HCT116 (cell line): ENCODE measurements at regions not wholly inside any gene's neighbourhood (a gene's known extent, or its start where the extent isn't known, plus 50 kb on each side); places are given as distances from the start of the nearest gene placed in this dataset.

Experiments
- ATAC-seq: fragments of 200-7000 bp; cut with Tn5 transposase; 2 replicates; pipeline ENCODE4 v1.9.1; 2020; ENCODE audit warnings: mild to moderate bottlenecking, moderate library complexity
- BruUV-seq: library from RNA; stranded (reverse); fragments of 400-500 nt; replicated peaks from 2 replicates; lab custom pipeline; 2021; lab: Mats Ljungman, UMichigan
- CTCF ChIA-PET: fragments of 300-600 bp; sonication (Branson Sonifier 250); formaldehyde crosslinking; loops from one replicate; lab custom pipeline; 2021; ENCODE audit warnings: antibody characterized with exemption; lab: Charles Lee
- POLR2A ChIA-PET: fragments of 300-600, 350-600 bp; sonication (Branson Sonifier 250); formaldehyde crosslinking; loops from one replicate; lab custom pipeline; 2021; ENCODE audit warnings: antibody characterized with exemption; lab: Charles Lee
- RAD21 ChIA-PET, 2 experiments: fragments of 300-600 bp; sonication (Branson Sonifier 250); formaldehyde crosslinking; loops; one replicate each; lab custom pipeline; 2023; ENCODE audit warnings: low total read pairs in 2 of 2; ENCODE audit not compliant: uncharacterized antibody in 2 of 2, unreplicated experiment in 2 of 2, low non-redundant PET in 1 of 2; lab: Charles Lee
- DNase-seq: peaks from one replicate; pipeline ENCODE4 v3.0.0-alpha.2; 2010; ENCODE audit warnings: low read depth, low spot score
- H2AFZ ChIP-seq: fragments of 200-600 bp; shearing (Covaris generic), sonication (generic); 2 replicates; pipeline ENCODE4 v1.6.1; 2017; ENCODE audit warnings: low read depth, mixed run types, mixed read lengths, antibody characterized with exemption, low read length; ENCODE audit not compliant: poor library complexity, severe bottlenecking
- H3K27ac ChIP-seq: 2 replicates; pipeline ENCODE4 v1.5.1; 2012; ENCODE audit warnings: low read depth, low read length
- H3K27me3 ChIP-seq: fragments of 200-600 bp; sonication (generic); 2 replicates; pipeline ENCODE4 v1.6.1; 2016; ENCODE audit warnings: mixed run types, low read length, mixed read lengths; ENCODE audit not compliant: insufficient read depth
- H3K36me3 ChIP-seq, 2 experiments: fragments of 200-500 bp in 1 of 2; fragments of 200-600 bp in 1 of 2; sonication (Bioruptor generic) in 1 of 2; sonication (generic) in 1 of 2; 2 replicates each; pipeline versions ENCODE4 v1.5.1 to v1.6.1; 2014 to 2016; ENCODE audit warnings: low read length in 2 of 2, inconsistent platforms in 1 of 2, mixed read lengths in 1 of 2, mixed run types in 1 of 2; ENCODE audit not compliant: insufficient read depth in 2 of 2, control insufficient read depth in 1 of 2
- H3K4me1 ChIP-seq, 2 experiments: fragments of 200-600 bp in 1 of 2; sonication (generic) in 1 of 2; 2 replicates each; pipeline versions ENCODE4 v1.5.1 to v1.6.1; 2012 to 2017; ENCODE audit warnings: low read length in 2 of 2, inconsistent platforms in 1 of 2, mild to moderate bottlenecking in 1 of 2, mixed read lengths in 1 of 2, mixed run types in 1 of 2, moderate library complexity in 1 of 2; ENCODE audit not compliant: insufficient read depth in 2 of 2, control insufficient read depth in 1 of 2
- H3K4me2 ChIP-seq: fragments of 200-600 bp; sonication (generic); 2 replicates; pipeline ENCODE4 v1.6.1; 2017; ENCODE audit warnings: mixed run types, low read length, mixed read lengths
- H3K4me3 ChIP-seq, 2 experiments: fragments of 200-600 bp in 1 of 2; sonication (generic) in 1 of 2; replicated peaks in 1 of 2; 2 replicates each; pipeline ENCODE4 v1.5.1; 2011 to 2016; ENCODE audit warnings: low read length in 2 of 2, control low read depth in 1 of 2, low read depth in 1 of 2, mild to moderate bottlenecking in 1 of 2, mixed read lengths in 1 of 2, mixed run types in 1 of 2
- H3K79me2 ChIP-seq: fragments of 200-600 bp; sonication (generic); 2 replicates; pipeline ENCODE4 v1.6.1; 2017; ENCODE audit warnings: mild to moderate bottlenecking, mixed run types, low read length, moderate library complexity, mixed read lengths; ENCODE audit not compliant: insufficient read depth
- H3K9ac ChIP-seq: fragments of 200-600 bp; sonication (generic); 2 replicates; pipeline ENCODE4 v1.6.1; 2016; ENCODE audit warnings: low read length, mixed read lengths
- H3K9me2 ChIP-seq: fragments of 200-600 bp; sonication (generic), shearing (Covaris generic); 2 replicates; pipeline ENCODE4 v1.6.1; 2017; ENCODE audit warnings: mixed run types, mild to moderate bottlenecking, moderate library complexity; ENCODE audit not compliant: insufficient read depth
- H3K9me3 ChIP-seq, 2 experiments: fragments of 200-500 bp in 1 of 2; fragments of 200-600 bp in 1 of 2; sonication (Bioruptor generic) in 1 of 2; sonication (generic) in 1 of 2; 2 replicates each; pipeline ENCODE4 v1.6.1; 2014 to 2017; ENCODE audit warnings: low read length in 2 of 2, mixed read lengths in 2 of 2, inconsistent platforms in 1 of 2, low read depth in 1 of 2, mild to moderate bottlenecking in 1 of 2, mixed run types in 1 of 2, moderate library complexity in 1 of 2; ENCODE audit not compliant: control insufficient read depth in 1 of 2, insufficient read depth in 1 of 2
- H4K20me1 ChIP-seq: fragments of 200-600 bp; sonication (generic), shearing (Covaris generic); 2 replicates; pipeline ENCODE4 v1.6.1; 2017; ENCODE audit warnings: mixed run types, mild to moderate bottlenecking, moderate library complexity; ENCODE audit not compliant: insufficient read depth
- CBX3 ChIP-seq: IDR thresholded peaks from 2 replicates; pipeline ENCODE4 v1.6.1; 2012; ENCODE audit warnings: low read depth
- CEBPB ChIP-seq: IDR thresholded peaks from 2 replicates; pipeline ENCODE4 v1.6.1; 2012; ENCODE audit warnings: low read depth
- EGR1 ChIP-seq: IDR thresholded peaks from 2 replicates; pipeline ENCODE4 v1.6.1; 2012; ENCODE audit warnings: low read depth
- ELF1 ChIP-seq: IDR thresholded peaks from 2 replicates; pipeline ENCODE4 v1.6.1; 2012; ENCODE audit warnings: low read depth, borderline replicate concordance
- FOSL1 ChIP-seq: IDR thresholded peaks from 2 replicates; pipeline ENCODE4 v1.6.1; 2012; ENCODE audit warnings: low read depth
- POLR2A ChIP-seq: IDR thresholded peaks from 2 replicates; pipeline ENCODE4 v1.7.0; 2011; ENCODE audit warnings: borderline replicate concordance; ENCODE audit not compliant: insufficient read depth, insufficient read length; ENCODE audit errors: extremely low read depth
- POLR2AphosphoS5 ChIP-seq: IDR thresholded peaks from 2 replicates; pipeline ENCODE4 v1.6.1; 2011; ENCODE audit warnings: mild to moderate bottlenecking, low read depth, low read length, moderate library complexity
- RAD21 ChIP-seq: IDR thresholded peaks from 2 replicates; pipeline ENCODE4 v1.6.1; 2012; ENCODE audit warnings: low read depth, mild to moderate bottlenecking
- SRF ChIP-seq: IDR thresholded peaks from 2 replicates; pipeline ENCODE4 v1.6.1; 2012; ENCODE audit warnings: low read depth
- YY1 ChIP-seq: IDR thresholded peaks from 2 replicates; pipeline ENCODE4 v1.6.1; 2011; ENCODE audit warnings: low read length, low read depth, moderate library complexity, mild to moderate bottlenecking; ENCODE audit not compliant: insufficient replicate concordance; ENCODE audit errors: extremely low read depth
- ZFX ChIP-seq: fragments of 450-650 bp; IDR thresholded peaks from 2 replicates; pipeline ENCODE4 v1.6.1; 2017
- ZNF274 ChIP-seq: fragments of 200-500 bp; sonication (Bioruptor generic); IDR thresholded peaks from 2 replicates; pipeline ENCODE4 v1.6.1; 2014; ENCODE audit warnings: mild to moderate bottlenecking, low read depth, low read length, inconsistent platforms
- intact Hi-C: fragments of 100-400 bp; cut with micrococcal nuclease; formaldehyde crosslinking; loops from 2 replicates; pipeline ENCODE4 v1.10.0; 2022
- TF ChIP-seq, protein P1 (sequence below): IDR thresholded peaks from 2 replicates; pipeline ENCODE4 v1.6.1; 2012
- TF ChIP-seq, protein P2 (sequence below): IDR thresholded peaks from 2 replicates; pipeline ENCODE4 v1.6.1; 2012
- TF ChIP-seq, protein P3 (sequence below), 3 experiments: fragments of 200-600 bp in 1 of 3; sonication (generic) in 1 of 3; IDR thresholded peaks in 2 of 3; conservative IDR thresholded peaks in 1 of 3; 2 replicates each; pipeline ENCODE4 v1.5.1; 2012 to 2017; ENCODE audit warnings: low read depth in 2 of 3, low read length in 2 of 3, antibody characterized with exemption in 1 of 3, borderline replicate concordance in 1 of 3, control low read depth in 1 of 3, mild to moderate bottlenecking in 1 of 3, mixed read lengths in 1 of 3, mixed run types in 1 of 3, moderate library complexity in 1 of 3; ENCODE audit not compliant: insufficient read depth in 1 of 3

DNA sequence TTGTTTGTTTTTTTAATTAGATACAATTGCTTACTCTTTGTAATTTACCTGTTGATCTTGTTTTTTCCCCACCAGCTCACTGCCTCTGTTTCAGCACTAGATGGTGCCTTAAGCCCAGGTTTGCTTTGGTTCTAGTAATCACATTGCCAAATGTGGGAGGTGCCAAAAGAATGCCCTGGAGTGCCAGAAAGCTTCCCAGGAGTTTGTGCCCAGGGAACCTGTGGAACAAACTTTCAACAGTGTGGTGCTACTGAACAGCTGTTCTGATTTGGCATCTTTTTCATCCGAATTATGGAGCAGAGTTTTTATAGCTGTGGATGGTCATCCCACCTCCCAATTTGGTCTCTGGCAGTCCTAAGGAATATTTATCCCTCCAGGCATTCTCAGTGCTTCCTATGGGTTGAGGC lies 1000.7 kb downstream of the STIM2 start:
- CTCF ChIA-PET, result interaction anchor here (0.6 to 1.6 kb wide), 5 partner anchors 15 to 213 kb away, joined by 3 to 5 read pairs (median 3); no protein-coding TSS in a partner anchor
- H3K27me3 ChIP-seq, result no peaks in the 10 kb centered on the region

DNA sequence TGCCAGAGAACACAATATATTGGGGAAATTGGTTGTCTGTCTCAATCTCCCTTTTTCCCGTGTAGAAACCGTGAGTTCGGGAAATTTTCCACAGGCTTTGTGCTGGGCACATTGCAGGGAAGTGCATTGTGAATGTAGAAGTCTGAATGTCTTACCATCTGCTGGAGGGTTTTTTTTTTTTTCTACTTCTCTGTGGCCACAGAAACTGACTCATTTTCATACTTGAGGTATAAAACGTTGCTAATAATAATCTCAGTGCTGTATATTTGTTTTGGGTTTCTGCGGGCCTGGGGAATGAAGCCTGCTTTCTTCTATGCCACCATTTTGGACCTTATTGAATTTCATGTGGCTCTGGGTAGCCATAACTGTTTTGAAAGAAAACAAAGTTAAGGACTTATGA lies 1001.2 kb downstream of the STIM2 start:
- ATAC-seq (no peak), DNase-seq (no peak)
- H2AFZ ChIP-seq, result peak overlapping the region; percentile 73
- no peaks in the 10 kb centered on the region for H3K79me2 ChIP-seq
- no peaks in the 10 kb centered on the region for H4K20me1 ChIP-seq
- H3K4me1 ChIP-seq, result no peaks in the 10 kb centered on the region
- no peak overlapping the region for H3K27ac ChIP-seq
- ChIA-PET CTCF (interaction anchor here (0.8 to 1.6 kb wide), 3 partner anchors 16 to 177 kb away, joined by 3 read pairs; no protein-coding TSS in a partner anchor), RAD21 (interaction anchor here (0.6 to 0.9 kb wide), 2 partner anchors 10 to 95 kb away, joined by 3 read pairs; no protein-coding TSS in a partner anchor), POLR2A (no interaction called here)
- BruUV-seq, result no TSS peak
- no peaks in the 10 kb centered on the region for H3K27me3 ChIP-seq
- no peak overlapping the region for H3K9ac ChIP-seq
- H3K36me3 ChIP-seq, result no peaks in the 10 kb centered on the region
- intact Hi-C loops, result no loop called here
- H3K9me2 ChIP-seq, result no peaks in the 10 kb centered on the region
- H3K4me2 ChIP-seq, result no peak overlapping the region
- no peak overlapping the region for H3K4me3 ChIP-seq
- no peaks in the 10 kb centered on the region for H3K9me3 ChIP-seq
- TF ChIP-seq, protein P1, sequence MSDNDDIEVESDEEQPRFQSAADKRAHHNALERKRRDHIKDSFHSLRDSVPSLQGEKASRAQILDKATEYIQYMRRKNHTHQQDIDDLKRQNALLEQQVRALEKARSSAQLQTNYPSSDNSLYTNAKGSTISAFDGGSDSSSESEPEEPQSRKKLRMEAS, result no peak
- TF ChIP-seq ZNF274, result no peak
- TF ChIP-seq, protein P2, sequence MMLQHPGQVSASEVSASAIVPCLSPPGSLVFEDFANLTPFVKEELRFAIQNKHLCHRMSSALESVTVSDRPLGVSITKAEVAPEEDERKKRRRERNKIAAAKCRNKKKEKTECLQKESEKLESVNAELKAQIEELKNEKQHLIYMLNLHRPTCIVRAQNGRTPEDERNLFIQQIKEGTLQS, result no peak
- TF ChIP-seq SRF, result no peak
- TF ChIP-seq CBX3, result no peak
- no peak for TF ChIP-seq ZFX
- no peak for TF ChIP-seq EGR1
- no peak for TF ChIP-seq RAD21
- TF ChIP-seq, protein P3, sequence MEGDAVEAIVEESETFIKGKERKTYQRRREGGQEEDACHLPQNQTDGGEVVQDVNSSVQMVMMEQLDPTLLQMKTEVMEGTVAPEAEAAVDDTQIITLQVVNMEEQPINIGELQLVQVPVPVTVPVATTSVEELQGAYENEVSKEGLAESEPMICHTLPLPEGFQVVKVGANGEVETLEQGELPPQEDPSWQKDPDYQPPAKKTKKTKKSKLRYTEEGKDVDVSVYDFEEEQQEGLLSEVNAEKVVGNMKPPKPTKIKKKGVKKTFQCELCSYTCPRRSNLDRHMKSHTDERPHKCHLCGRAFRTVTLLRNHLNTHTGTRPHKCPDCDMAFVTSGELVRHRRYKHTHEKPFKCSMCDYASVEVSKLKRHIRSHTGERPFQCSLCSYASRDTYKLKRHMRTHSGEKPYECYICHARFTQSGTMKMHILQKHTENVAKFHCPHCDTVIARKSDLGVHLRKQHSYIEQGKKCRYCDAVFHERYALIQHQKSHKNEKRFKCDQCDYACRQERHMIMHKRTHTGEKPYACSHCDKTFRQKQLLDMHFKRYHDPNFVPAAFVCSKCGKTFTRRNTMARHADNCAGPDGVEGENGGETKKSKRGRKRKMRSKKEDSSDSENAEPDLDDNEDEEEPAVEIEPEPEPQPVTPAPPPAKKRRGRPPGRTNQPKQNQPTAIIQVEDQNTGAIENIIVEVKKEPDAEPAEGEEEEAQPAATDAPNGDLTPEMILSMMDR (IDR thresholded peaks at IDR 0.05 in 2 of 3, conservative IDR thresholded peaks at IDR 0.05 in 1 of 3; ENCODE audit: borderline replicate concordance in 1 of 3, insufficient read depth in 1 of 3, low read depth in 2 of 3, low read length in 2 of 3), result no peak
- no peak for TF ChIP-seq CEBPB
- no peak for TF ChIP-seq YY1

More for the DNA sequence above, 1000.7 kb downstream of the STIM2 start:
- ATAC-seq (peak; percentile 92), DNase-seq (peak; percentile 57)
- Histone ChIP-seq H3K36me3 (no peaks in the 10 kb centered on the region), H3K9me2 (no peaks in the 10 kb centered on the region), H3K27ac (no peak overlapping the region), H3K4me2 (no peak overlapping the region), H4K20me1 (no peaks in the 10 kb centered on the region), H2AFZ (peak overlapping the region; percentile 73), H3K9ac (no peak overlapping the region), H3K4me3 (no peak overlapping the region), H3K9me3 (no peaks in the 10 kb centered on the region), H3K4me1 (no peaks in the 10 kb centered on the region), H3K79me2 (no peaks in the 10 kb centered on the region)
- intact Hi-C loops, result no loop called here
- POLR2A ChIA-PET, result no interaction called here
- no peak for TF ChIP-seq POLR2A
- peak; percentile 84 for TF ChIP-seq RAD21
- TF ChIP-seq SRF, result peak; percentile 47; the same call in 1 of the 2 replicates
- TF ChIP-seq FOSL1, result no peak
- TF ChIP-seq ELF1, result no peak
- no peak for TF ChIP-seq POLR2AphosphoS5
- no peak for TF ChIP-seq CEBPB
- TF ChIP-seq, protein P3 (IDR thresholded peaks at IDR 0.05 in 2 of 3, conservative IDR thresholded peaks at IDR 0.05 in 1 of 3; ENCODE audit: borderline replicate concordance in 1 of 3, insufficient read depth in 1 of 3, low read depth in 2 of 3, low read length in 2 of 3), result peak; percentile 43 to 82 (median 78); a peak in 5 of 6 replicates
- no TSS peak for BruUV-seq
- RAD21 ChIA-PET, result interaction anchor here (0.6 to 0.9 kb wide), 2 partner anchors 9 to 95 kb away, joined by 3 read pairs; no protein-coding TSS in a partner anchor
